NCI-H1930 (cell line): ENCODE measurements at regions not wholly inside any gene's neighbourhood (a gene's known extent, or its start where the extent isn't known, plus 50 kb on each side); places are given as distances from the start of the nearest gene placed in this dataset.

Experiments
- DNase-seq, 2 experiments: peaks; one replicate each; lab custom pipeline; 2025; lab: John Stamatoyannopoulos, UW

GRCh38 chr3:46113608-46114007 is 86.3 kb upstream of the XCR1 start:
- no peak for DNase-seq

- no peak for DNase-seq
These were observed 85.7 kb upstream of the XCR1 start for GRCh38 chr3:46112984-46113383.

- no peak for DNase-seq
These were observed 85.0 kb upstream of the XCR1 start for GRCh38 chr3:46112296-46112695.

GRCh38 chr3:46110701-46111493 is 83.6 kb upstream of the XCR1 start:
- DNase-seq, result no peak

GRCh38 chr3:46107682-46108081 is 80.4 kb upstream of the XCR1 start:
- DNase-seq, result no peak

GRCh38 chr3:46105306-46105919 is 78.1 kb upstream of the XCR1 start:
- DNase-seq, result no peak

GRCh38 chr3:46104706-46105105 is 77.4 kb upstream of the XCR1 start:
- no peak for DNase-seq

GRCh38 chr3:46102780-46103130 is 75.5 kb upstream of the XCR1 start:
- DNase-seq, result no peak

GRCh38 chr3:46102059-46102779 is 74.9 kb upstream of the XCR1 start:
- no peak for DNase-seq

- DNase-seq, result no peak
These were observed 73.5 kb upstream of the XCR1 start for GRCh38 chr3:46100812-46101211.

GRCh38 chr3:46098319-46098761 is 71.1 kb upstream of the XCR1 start:
- DNase-seq, result no peak

GRCh38 chr3:46097691-46098241 is 70.5 kb upstream of the XCR1 start:
- DNase-seq, result no peak

- DNase-seq, result no peak
These were observed 69.5 kb upstream of the XCR1 start for GRCh38 chr3:46096781-46097180.

GRCh38 chr3:46096336-46096735 is 69.1 kb upstream of the XCR1 start:
- DNase-seq, result no peak

- DNase-seq, result no peak
These were observed 68.0 kb upstream of the XCR1 start for GRCh38 chr3:46095307-46095706.

- no peak for DNase-seq
These were observed 67.2 kb upstream of the XCR1 start for GRCh38 chr3:46094506-46094905.

GRCh38 chr3:46093966-46094365 is 66.7 kb upstream of the XCR1 start:
- DNase-seq, result no peak

GRCh38 chr3:46093327-46093942 is 66.2 kb upstream of the XCR1 start:
- no peak for DNase-seq

GRCh38 chr3:46092702-46093080 is 65.4 kb upstream of the XCR1 start:
- DNase-seq, result no peak

GRCh38 chr3:46091741-46092701 is 64.7 kb upstream of the XCR1 start:
- DNase-seq, result no peak

GRCh38 chr3:46091046-46091445 is 63.8 kb upstream of the XCR1 start:
- DNase-seq, result no peak
